GM13976 (cell line): ENCODE measurements at regions not wholly inside any gene's neighbourhood (a gene's known extent, or its start where the extent isn't known, plus 50 kb on each side); places are given as distances from the start of the nearest gene placed in this dataset.
"Not testable (repeated sequence)": the region's sequence is repeated elsewhere in the genome, so short reads cannot be mapped to it uniquely, and the experiment has no call there.

Experiments
- DNase-seq: peaks from one replicate; pipeline ENCODE4 v3.0.0; 2012; ENCODE audit warnings: low spot score
- CTCF ChIP-seq: IDR thresholded peaks from 2 replicates; pipeline ENCODE4 v1.5.1; 2012; ENCODE audit warnings: borderline replicate concordance, mild to moderate bottlenecking; ENCODE audit not compliant: insufficient read depth; ENCODE audit errors: extremely low read depth, missing control alignments, control extremely low read depth
- in situ Hi-C: fragments of 300-500 bp; cut with MboI; formaldehyde crosslinking; loops from one replicate; pipeline ENCODE4 v1.12.0; 2022; ENCODE audit warnings: low sequenced_read_pairs, mixed read lengths, inconsistent platforms; ENCODE audit not compliant: unreplicated experiment

GRCh38 chr10:21134645-21135022, 237.5 kb upstream of the NEBL start:
- DNase-seq: no peak
- TF ChIP-seq CTCF: no peak
- in situ Hi-C loops: no loop called here

GRCh38 chr10:21130683-21131442, 233.8 kb upstream of the NEBL start:
- in situ Hi-C loops: no loop called here
- no peak for TF ChIP-seq CTCF
- DNase-seq: no peak

- no peak for DNase-seq
- TF ChIP-seq CTCF: no peak
- in situ Hi-C loops: no loop called here
Measured at GRCh38 chr10:21130108-21130507, 233.0 kb upstream of the NEBL start.

- no peak for TF ChIP-seq CTCF
- DNase-seq: no peak
- in situ Hi-C loops: no loop called here
Measured at GRCh38 chr10:21125471-21126228, 228.5 kb upstream of the NEBL start.

- no peak for DNase-seq
- no peak for TF ChIP-seq CTCF
- in situ Hi-C loops: no loop called here
Measured at GRCh38 chr10:21122907-21123306, 225.8 kb upstream of the NEBL start.

- in situ Hi-C loops, DNase-seq: not testable (repeated sequence)
Measured at GRCh38 chr10:21121822-21122221, 224.7 kb upstream of the NEBL start.

GRCh38 chr10:21114683-21115082, 217.6 kb upstream of the NEBL start:
- in situ Hi-C loops: no loop called here
- no peak for TF ChIP-seq CTCF
- DNase-seq: no peak
